SK-N-SH treated with all-trans-retinoic acid at 6 μM for 48 hours (cell line): ENCODE measurements at regions not wholly inside any gene's neighbourhood (a gene's known extent, or its start where the extent isn't known, plus 50 kb on each side); places are given as distances from the start of the nearest gene placed in this dataset.

ENCODE experiments used
- CREB5 ChIP-seq: fragments of 250-450 bp; sonication (Bioruptor Pico); IDR thresholded peaks from 2 replicates; pipeline ENCODE4 v1.5.1; 2020; ENCODE audit warnings: low read depth, mild to moderate bottlenecking, moderate library complexity
- RARB ChIP-seq: fragments of 250-450 bp; sonication (Bioruptor Pico); IDR thresholded peaks from 2 replicates; pipeline ENCODE4 v1.8.0; 2021; ENCODE audit warnings: mild to moderate bottlenecking, moderate library complexity
- ZFP3 ChIP-seq: fragments of 250-450 bp; sonication (Bioruptor Pico); IDR thresholded peaks from 2 replicates; pipeline ENCODE4 v1.5.0; 2020; ENCODE audit warnings: mild to moderate bottlenecking, moderate library complexity
- ZFP30 ChIP-seq: fragments of 450-650 bp; formaldehyde crosslinking; IDR thresholded peaks from 2 replicates; pipeline ENCODE4 v1.5.0; 2022; ENCODE audit warnings: mild to moderate bottlenecking, moderate library complexity

GRCh38 chr4:14254252-14254651, 626.7 kb upstream of the BOD1L1 start:
- TF ChIP-seq CREB5 (CRISPR knock-in tag) (no peak), ZFP30 (CRISPR knock-in tag) (no peak), ZFP3 (no peak), RARB (no peak)
